Caki2 (cell line): ENCODE measurements at regions not wholly inside any gene's neighbourhood (a gene's known extent, or its start where the extent isn't known, plus 50 kb on each side); places are given as distances from the start of the nearest gene placed in this dataset.
"Not testable (repeated sequence)": the region's sequence is repeated elsewhere in the genome, so short reads cannot be mapped to it uniquely, and the experiment has no call there.

ENCODE experiments used
- DNase-seq: peaks from one replicate; pipeline ENCODE4 v3.0.0-alpha.2; 2015; ENCODE audit warnings: low read depth
- in situ Hi-C: cut with HindIII; loops from 2 replicates; pipeline ENCODE4 v1.10.0; 2016; ENCODE audit warnings: low sequenced_read_pairs, low pct_unique_long_range_greater_than_20kb, mixed read lengths

- peak; percentile 83 for DNase-seq
- in situ Hi-C loops: no loop called here
Measured at GRCh38 chr6:27668442-27669294, 195.8 kb upstream of the ZNF184 start.

- DNase-seq: peak; percentile 57
- in situ Hi-C loops: no loop called here
Measured at GRCh38 chr6:27667657-27668441, 194.9 kb upstream of the ZNF184 start.

GRCh38 chr6:27667016-27667656 lies 194.2 kb upstream of the ZNF184 start:
- in situ Hi-C loops: no loop called here
- no peak for DNase-seq

GRCh38 chr6:27662769-27663168 lies 189.9 kb upstream of the ZNF184 start:
- no peak for DNase-seq
- in situ Hi-C loops: no loop called here

DNA sequence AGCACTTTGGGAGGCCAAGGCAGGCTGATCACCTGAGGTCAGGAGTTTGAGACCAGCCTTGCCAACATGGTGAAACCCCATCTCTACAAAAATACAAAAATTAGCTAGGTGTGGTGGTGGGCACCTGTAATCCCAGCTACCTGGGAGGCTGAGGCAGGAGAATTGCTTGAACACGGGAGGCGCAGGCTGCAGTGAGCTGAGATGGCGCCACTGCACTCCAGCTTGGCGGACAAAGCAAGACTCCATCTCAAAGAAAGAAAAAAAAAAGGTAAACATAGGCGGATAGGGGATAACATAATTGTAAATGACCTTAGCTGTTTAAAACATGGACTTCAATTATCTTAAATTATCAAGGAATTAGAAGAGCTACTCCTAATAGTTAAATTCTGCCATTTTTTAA lies 189.3 kb upstream of the ZNF184 start:
- in situ Hi-C loops, DNase-seq: not testable (repeated sequence)

GRCh38 chr6:27653143-27653825 lies 180.4 kb upstream of the ZNF184 start:
- DNase-seq, in situ Hi-C loops: not testable (repeated sequence)

- peak; percentile 71 for DNase-seq
- in situ Hi-C loops: no loop called here
Measured at GRCh38 chr6:27651371-27651732, 178.4 kb upstream of the ZNF184 start.

DNA sequence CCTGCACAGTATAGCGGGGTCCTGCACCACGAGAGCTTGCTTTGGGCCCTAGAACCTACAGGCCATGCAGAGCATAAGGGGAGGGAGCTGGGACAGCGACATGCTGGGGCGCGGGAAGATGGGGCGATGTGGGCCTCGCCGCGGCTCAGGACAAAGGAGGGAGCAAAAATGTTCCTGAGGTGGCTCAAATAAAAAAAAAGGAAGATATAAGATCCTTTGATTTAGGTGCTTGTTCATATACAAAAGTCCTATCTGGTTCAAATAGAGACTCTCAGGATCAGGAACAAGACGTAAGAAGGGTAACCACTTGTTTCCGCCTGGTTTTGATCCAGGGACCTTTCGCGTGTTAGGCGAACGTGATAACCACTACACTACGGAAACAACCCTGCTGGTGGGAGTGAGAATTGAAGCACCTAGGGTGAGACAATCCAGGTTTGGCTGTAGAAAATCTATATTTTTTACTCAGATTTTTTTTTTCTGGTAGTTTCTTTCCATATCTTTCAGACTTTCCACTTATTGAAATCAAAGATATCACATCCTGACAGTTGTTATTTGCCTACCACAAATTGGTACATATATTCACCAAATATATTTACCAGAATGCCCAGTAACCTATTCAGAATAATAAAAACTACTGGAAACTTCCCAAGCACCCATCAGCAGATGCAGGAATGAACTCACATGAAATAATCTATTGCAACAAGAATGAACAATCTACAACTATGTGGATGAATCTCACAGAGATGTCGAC lies 177.9 kb upstream of the ZNF184 start:
- in situ Hi-C loops: no loop called here
- peak; percentile 66 for DNase-seq

DNA sequence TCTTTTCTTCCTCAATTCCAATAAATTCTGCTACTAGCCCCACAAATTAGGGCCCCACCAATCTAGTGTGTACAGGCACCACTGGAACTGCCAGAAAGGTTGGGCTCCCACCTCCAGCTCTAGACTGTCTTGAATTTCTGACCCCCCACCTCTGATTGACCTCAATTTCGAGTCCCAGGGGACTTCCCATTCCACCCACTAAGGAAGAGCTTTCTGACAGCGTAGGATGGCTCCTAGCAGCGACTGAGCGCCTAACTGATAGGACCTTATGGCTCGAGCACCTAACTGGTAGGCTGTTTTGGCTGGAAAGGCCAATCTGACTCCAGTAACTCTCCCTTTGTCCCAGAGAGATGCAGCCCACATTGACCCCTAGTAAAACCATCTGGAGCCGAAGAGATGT lies 171.6 kb upstream of the ZNF184 start:
- DNase-seq: no peak
- in situ Hi-C loops: no loop called here

- DNase-seq: no peak
- in situ Hi-C loops: no loop called here
Measured at GRCh38 chr6:27642744-27643456, 170.0 kb upstream of the ZNF184 start.

DNA sequence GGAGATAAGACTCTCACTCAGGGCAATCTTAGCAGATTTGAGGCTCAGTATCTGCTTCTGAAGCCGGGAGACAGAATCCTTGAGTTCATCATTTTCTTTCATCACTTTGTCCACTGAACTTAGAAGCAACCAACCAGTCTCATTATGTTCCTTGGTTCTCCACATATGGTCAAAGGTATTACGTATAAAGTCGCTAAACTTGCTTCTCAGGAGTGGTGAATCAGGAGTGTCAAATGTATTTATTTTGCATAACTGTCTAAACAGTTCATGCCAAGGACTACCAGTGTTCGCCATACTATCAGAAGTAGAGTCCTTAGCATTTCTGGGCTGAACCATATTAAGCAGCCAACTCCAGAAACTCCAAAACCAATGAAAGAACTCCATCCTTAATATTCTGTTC lies 163.0 kb upstream of the ZNF184 start:
- DNase-seq, in situ Hi-C loops: not testable (repeated sequence)

DNA sequence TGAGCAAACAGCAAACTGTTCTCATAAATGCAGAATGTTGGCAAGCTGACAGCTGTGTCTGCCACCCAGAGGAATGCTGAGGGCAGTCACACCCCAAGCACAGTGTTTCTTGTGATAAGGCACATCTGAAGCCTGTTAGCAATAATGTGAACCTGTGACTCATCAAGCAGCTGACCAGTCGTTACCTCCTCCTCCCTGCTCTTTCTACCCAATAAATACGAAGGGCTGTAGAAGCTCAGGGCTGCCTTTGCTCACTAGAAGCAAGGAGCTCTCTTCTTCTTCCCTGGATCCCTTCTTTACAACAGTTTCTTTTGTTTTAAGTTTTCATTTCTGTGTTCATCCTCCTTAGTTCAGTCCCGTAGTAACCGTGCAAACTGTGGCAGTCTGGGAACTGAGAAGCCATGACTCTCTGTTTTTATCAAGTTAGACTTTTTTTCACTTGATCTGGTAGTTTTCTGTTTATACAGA lies 160.3 kb upstream of the ZNF184 start:
- DNase-seq: peak; percentile 73
- in situ Hi-C loops: not testable (repeated sequence)

DNA sequence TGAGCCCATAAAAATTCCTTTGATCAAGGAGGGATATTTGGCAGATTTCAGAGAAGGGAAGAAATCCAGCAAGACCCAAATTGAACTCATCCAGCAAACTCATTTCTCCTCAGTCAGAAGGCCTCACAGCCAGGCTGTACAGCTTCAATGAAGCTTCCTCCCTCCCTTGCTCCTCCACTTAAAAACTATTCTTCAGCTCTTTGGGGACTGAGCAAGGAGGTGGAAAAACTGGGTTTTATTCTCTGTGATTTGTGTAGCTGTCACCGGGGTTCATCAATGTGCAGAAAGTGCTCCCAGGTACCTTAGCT lies 158.7 kb upstream of the ZNF184 start:
- in situ Hi-C loops: no loop called here
- DNase-seq: no peak

- in situ Hi-C loops: no loop called here
- DNase-seq: peak; percentile 30
Measured at GRCh38 chr6:27630727-27631608, 158.1 kb upstream of the ZNF184 start.

GRCh38 chr6:27624694-27625262 lies 151.9 kb upstream of the ZNF184 start:
- in situ Hi-C loops: no loop called here
- no peak for DNase-seq

GRCh38 chr6:27623103-27623502 lies 150.2 kb upstream of the ZNF184 start:
- in situ Hi-C loops: no loop called here
- DNase-seq: no peak
